ENCODE measurements at regions not wholly inside any gene's neighbourhood (a gene's known extent, or its start where the extent isn't known, plus 50 kb on each side); places are given as distances from the start of the nearest gene placed in this dataset.
"Not testable (repeated sequence)": the region's sequence is repeated elsewhere in the genome, so short reads cannot be mapped to it uniquely, and the experiment has no call there.

GRCh38 chr12:84018556-84019179 lies 893.9 kb downstream of the SLC6A15 start:
- not testable (repeated sequence) for DNase-seq

DNA sequence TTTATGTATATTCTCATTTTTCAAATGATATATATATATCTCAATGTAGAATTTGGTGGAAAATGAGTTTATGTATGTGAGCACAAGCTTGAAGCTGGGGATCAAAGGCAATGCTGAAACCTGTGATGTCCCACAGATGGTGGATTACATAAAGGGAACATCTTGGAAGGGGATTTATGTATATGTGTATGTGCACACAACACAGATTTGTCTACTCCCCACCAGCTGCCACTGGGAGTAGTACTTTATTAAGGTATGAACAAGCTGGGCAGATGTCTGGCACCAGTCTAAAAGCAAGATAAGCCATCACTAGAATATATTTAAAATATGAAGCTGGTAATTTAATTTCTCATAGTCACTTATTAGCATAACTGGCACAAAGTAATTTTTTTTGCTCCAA lies 895.6 kb downstream of the SLC6A15 start:
- DNase-seq = no peak

GRCh38 chr12:83997423-83997822 lies 915.2 kb downstream of the SLC6A15 start:
- no peak for DNase-seq

DNA sequence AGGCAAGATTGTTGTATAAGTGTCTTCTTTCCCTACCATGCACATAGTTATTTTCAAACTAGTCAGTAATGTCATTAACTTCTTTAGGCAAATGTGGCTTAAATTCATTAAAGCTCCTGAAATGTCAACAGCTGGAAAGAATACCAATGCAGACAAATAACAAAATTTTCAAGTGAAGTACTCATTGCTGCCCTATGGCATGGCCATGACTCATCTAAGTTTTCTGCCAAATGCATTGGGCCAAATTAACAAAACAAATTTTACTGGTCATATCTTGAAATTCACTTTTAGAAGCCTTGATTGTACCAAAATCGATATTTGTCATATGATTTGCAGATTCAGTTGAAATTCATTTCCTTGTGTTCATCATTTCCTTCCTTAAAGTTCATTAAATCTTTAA lies 915.9 kb downstream of the SLC6A15 start:
- no peak for DNase-seq

- DNase-seq = no peak
These were observed 927.5 kb downstream of the SLC6A15 start for GRCh38 chr12:83985084-83985483.

DNA sequence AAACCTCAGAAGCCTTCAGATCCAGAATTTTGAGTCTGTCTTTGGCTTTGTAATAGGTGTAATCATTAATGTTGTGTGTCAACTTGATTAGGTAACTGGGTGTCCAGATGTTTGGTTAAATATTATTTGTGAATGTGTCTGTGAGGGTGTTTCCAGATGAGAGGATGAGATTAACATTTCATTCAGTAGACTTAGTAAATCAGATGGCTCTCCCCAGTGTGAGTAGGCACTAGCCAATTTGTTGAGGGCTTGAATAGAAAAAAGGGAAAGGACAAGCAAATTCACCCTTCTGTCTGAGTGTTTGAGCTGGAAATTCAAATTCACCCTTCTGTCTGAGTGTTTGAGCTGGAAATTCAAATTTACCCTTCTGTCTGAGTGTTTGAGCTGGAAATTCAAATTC lies 932.2 kb downstream of the SLC6A15 start:
- DNase-seq = no peak

DNA sequence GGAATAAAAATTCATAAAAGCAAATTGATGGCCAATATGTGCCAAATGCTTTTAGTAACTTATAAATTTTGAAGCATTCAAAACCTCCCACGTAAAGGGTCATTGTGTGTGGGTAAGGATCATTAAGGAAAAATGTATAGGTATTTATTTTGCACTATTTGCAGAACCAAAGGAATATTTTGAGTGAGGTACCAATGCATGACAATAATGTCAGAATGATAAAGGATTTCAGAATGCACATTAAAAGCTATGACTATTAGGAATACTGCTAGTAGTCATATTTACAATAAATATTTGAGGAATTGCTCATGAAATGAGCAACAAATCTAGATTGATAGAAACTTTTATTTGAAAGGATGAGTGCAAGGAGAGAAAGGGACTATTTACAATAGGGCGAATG lies 932.8 kb downstream of the SLC6A15 start:
- no peak for DNase-seq

DNA sequence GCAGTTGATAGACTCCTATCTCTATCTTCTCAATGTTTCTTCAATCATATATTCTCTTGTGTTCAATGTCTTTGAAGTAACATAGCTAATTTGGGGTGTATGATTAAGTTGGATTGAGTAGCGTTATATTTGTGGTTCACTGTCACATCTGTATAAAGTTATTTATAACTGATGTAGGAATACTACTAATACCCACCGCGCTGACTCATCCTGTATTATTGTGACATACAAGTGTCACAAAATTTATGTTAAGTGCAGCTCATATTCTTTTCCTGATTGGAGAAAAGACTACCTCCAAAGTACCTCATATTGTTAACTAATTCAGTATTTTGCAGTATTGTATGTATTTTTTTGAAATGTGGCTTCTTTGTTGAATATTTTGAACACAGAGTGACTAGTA lies 940.8 kb downstream of the SLC6A15 start:
- no peak for DNase-seq

DNA sequence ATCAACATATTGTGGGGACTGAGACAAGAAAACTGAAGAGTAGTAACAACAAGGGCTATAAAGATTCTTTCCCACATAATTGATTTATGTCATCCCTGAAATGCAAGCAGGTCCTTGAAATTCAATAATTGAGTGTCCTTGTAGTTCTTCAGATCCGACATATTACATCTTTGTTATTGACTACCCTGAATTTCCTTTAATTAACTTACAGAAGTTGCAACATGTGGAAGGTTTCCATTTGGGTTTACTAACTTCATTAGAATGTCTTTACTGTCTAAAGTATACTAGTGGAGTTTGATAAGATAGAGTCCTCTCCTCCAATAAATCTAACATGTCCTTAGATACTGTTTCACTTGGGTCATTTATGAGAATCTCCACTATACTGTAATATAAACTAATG lies 951.8 kb downstream of the SLC6A15 start:
- no peak for DNase-seq

DNA sequence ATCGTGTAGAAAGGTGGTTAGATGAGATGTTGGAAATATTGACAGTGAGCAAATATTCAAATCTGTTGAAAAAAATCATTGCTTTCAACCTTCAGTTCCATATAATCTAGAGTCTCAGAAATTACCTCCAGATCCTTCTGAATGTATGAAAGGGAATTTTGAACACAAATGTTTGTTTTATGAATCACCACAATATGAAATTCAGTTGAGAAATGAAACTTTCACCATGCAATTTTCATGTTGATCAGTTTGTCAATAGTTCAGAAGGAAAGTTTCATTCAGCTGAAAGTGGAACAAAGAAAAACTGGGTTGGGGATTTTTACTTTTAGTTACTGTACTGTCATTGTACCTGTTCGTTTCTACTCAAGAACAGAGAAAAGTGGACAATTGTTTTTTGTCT lies 953.6 kb downstream of the SLC6A15 start:
- DNase-seq = no peak

DNA sequence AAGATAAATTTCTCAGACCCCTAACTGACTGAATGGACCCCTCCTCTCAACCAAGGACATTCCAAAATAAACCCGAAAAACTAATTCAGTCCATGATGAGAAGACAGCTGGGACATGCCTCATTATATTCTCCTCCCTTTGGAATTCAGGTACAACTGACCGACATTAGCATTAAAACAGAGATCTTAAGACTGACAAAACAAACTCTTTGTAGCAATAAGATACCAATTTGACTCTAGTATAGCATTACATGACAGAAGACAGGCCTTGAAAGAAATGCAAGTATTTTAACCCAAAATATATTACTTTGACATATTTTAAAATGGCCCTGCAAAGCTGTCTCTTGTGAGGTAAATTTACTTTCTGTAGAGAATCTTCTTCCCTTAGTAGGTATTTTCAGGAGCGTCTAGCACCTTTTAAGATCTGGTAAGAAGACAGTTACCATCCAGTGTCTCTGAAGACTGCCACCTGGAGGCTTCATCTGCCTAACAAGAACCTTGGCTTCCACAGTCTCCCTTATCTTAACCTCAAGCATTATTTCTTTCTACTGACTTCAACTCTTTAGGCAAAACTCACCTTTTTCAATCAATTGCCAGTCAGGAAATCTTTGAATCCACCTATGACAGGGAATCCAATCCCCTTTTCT lies 957.5 kb downstream of the SLC6A15 start:
- DNase-seq = no peak

DNA sequence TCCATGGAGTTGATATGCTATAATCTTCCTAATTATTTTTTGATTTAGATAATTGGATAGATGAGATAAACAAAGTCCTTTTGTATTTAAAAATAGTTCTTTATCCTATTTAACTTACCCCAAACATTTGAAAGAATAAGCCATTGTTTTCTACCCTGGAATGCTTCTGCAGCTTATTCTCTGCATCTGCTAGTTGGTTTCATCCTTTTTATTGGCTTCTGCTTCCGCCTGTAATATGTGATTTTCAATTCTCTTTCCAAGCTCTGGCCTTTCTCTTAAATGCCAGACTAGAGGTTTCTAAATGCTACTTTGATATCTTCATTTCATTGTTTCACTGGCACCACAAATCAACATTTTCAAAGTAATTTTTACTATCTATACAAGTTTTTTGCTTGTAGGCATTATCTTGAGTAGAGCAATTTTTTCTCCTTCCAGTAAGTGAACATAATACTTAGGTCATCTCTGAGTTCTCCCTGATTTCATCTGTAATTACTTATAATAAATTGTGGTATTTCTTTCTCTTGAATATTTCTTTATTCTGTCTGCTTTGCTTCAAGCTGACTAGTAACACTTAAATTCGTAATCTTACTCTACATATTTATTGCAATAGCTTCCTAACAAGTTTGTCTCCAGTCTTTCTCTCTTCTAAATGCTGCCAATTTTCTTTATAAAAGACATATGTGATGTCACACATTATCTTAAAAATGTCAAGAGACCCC lies 958.4 kb downstream of the SLC6A15 start:
- no peak for DNase-seq

DNA sequence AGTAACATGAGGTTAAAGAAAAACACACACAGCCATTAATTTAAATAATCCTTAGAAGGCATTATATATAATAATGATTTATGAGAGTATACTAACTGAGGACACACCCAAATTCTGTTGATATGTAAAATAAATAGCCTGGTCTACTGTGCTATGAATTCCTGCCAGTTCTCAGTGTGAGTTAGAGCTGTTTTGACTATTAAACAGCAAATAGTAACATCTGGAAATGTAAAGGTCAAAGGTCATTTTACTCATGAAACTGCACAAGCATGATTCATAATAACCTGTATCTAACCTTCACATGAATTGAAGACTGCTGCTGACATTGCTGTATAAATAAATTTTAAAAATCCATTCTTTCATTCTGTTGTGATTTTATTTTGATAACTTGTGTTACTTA lies 966.7 kb downstream of the SLC6A15 start:
- no peak for DNase-seq

DNA sequence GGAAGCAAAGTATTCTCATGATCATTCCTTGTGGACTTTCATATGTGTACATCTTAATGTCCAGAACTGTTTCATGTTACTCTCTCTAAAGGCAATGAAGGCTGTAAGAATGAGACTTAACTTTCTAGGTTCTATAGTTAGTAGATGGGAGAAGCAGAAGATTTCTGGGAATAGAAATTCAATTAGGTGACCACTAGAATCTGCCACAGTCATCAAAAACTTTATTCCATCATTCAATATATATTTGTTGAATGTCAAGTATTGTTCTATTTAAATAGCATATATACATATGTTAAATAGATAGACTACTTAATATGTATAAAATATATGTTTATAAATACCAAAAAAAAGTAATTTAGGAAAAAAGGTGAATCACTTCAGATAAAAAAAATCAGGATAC lies 972.9 kb downstream of the SLC6A15 start:
- no peak for DNase-seq

GRCh38 chr12:83933615-83934014 lies 979.0 kb downstream of the SLC6A15 start:
- DNase-seq = no peak

DNA sequence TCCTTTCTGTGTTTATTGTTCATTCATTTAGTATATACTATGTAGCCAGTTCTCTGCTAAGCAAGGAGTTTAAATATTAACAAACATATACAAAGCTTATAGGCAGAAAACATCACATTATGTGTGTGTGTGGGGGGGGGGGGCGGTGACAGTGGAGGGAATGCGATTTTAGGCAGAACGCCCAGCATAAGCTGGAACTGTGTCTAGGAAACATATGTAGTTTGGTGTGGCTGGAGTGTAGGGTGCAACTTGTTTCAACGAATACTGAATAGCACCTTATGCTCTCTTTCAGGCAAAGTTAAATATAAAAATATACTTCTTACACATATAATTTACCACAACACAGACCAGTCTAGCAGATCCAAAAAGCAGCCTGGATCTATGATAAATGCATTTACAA lies 980.6 kb downstream of the SLC6A15 start:
- DNase-seq = no peak

DNA sequence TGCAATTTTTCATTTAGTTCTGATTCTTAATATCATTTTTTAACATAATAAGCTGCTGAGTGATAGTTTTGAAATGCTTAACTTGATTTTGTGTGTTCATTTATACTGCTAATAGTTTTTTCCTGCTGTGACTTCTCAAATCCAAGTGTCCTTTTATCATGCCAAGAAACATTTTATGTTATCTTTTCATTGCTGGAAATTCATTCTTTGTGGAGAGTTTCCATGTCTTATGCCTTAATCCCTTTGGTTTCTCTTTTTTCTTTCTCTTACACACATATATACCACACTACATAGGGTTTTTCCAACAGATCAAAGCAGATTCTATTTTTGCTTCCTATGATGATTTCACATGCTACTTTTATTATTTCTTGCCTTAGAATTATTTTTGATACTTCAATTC lies 981.1 kb downstream of the SLC6A15 start:
- DNase-seq = no peak

GRCh38 chr12:83929792-83930191 lies 982.8 kb downstream of the SLC6A15 start:
- DNase-seq = not testable (repeated sequence)

GRCh38 chr12:83920821-83921547 lies 991.6 kb downstream of the SLC6A15 start:
- no peak for DNase-seq

- DNase-seq = no peak
These were observed 993.5 kb downstream of the SLC6A15 start for GRCh38 chr12:83919081-83919480.

DNA sequence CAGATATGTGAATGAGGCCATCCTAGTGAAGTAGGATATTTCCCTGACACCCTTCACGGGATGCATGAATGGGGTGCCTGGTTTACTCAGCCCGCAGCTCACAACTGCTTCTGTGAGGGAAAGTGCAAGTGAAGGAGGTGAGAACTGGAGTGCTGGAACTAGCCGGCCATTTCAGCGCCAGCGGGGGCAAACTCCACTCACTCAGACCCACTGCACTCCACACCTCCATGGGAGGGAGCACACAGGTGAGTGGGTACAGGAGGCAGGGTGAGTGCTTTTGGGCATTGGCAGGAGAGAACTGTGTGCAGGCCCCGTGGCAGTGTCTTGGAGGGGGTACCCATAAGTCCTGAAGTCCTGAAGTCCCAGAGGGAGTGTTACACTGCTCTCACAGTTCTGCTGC lies 1008.4 kb downstream of the SLC6A15 start:
- no peak for DNase-seq

DNA sequence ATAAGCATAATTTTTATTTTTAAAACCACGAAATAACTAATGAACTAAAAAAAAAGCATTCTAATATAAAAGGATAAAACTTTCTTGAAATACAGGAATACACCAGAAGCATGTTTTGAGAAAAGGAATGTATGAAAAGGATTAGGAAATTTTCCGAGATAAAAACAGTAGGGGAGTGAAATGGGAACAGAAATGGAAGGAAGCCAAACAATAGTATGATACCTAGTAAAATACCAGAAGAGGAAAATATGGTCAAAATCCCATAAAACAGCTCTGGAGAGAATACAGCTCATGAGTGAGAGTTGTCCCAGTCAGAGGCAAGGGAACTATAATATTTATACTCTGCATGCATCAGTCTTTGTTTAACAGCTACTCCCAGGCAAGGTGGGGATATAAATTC lies 1016.2 kb downstream of the SLC6A15 start:
- no peak for DNase-seq

DNA sequence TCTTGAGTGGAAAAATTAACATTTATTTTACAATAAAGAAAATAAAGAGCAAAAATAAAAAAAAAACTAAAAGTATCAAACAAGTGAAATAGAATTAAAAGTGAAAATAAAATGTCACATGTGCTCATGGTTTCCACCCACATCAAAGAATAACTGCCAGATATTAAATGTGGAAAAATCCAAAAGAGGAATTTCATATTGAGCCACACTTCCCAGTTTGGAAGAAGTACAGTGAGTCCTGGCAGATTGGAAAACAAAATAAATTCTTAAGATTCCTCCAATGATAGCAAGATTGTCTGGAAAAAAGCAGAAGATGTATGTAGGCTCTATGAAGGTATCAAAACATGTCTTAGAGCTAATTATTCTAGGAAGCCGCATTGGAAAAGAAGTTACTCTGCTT lies 1019.5 kb downstream of the SLC6A15 start:
- no peak for DNase-seq

DNA sequence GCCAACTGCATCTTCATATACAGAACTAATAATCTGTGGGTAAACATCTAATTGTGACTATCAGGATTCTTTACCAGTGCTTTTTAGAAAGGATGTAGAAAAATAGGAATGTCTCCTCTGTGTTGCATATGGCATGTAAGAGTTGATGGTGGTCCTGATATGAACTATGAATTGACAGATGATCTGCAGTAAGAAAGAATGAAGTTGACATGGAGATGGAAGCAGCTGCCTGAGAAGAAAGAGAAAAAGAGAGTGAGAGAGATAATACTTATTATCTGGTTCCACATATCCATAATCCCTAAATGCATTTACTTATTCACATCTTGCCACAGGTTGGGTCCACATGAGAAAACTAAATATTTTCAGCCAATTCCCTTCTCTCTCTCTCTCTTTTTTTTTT lies 1022.9 kb downstream of the SLC6A15 start:
- no peak for DNase-seq

Data from CD4-positive, alpha-beta T cell treated with Interleukin-17A for 1 hour (primary cell).